ENCODE measurements at regions not wholly inside any gene's neighbourhood (a gene's known extent, or its start where the extent isn't known, plus 50 kb on each side); places are given as distances from the start of the nearest gene placed in this dataset.

- Histone ChIP-seq H3K4me3 (ENCODE audit: low read depth, low read length, poor library complexity, severe bottlenecking) (no peak overlapping the region), H3K9me3 (ENCODE audit: low read depth, low read length, poor library complexity, severe bottlenecking) (no peaks in the 10 kb centered on the region), H3K27ac (ENCODE audit: low read depth, low read length, poor library complexity, severe bottlenecking) (no peak overlapping the region), H3K27me3 (replicated peaks; ENCODE audit: insufficient read depth, low read depth, low read length, poor library complexity) (no peaks in the 10 kb centered on the region), H3K36me3 (ENCODE audit: insufficient read depth, low read length, poor library complexity, severe bottlenecking) (no peaks in the 10 kb centered on the region), H3K4me1 (ENCODE audit: insufficient read depth, low read length, poor library complexity, severe bottlenecking) (no peaks in the 10 kb centered on the region)
- CTCF ChIA-PET, result no interaction called here
- TF ChIP-seq CTCF (conservative IDR thresholded peaks at IDR 0.05; ENCODE audit: low read depth, low read length) (no peak), EZH2 (IDR thresholded peaks at IDR 0.05; ENCODE audit: borderline replicate concordance, low read depth, low read length, poor library complexity, severe bottlenecking) (no peak)
- POLR2A ChIA-PET (ENCODE audit: low non-redundant PET), result interaction anchor here (0.7 kb wide), 1 partner anchor 120 kb away, joined by 3 read pairs; no protein-coding TSS in a partner anchor
- no peak for DNase-seq (ENCODE audit: low spot score)
- intact Hi-C loops (cut with micrococcal nuclease; ENCODE audit: unreplicated experiment), result no loop called here
- BruUV-seq (replicated peaks), result no TSS peak
Measured at GRCh38 chr14:66378712-66379505, 107.3 kb upstream of the CCDC196 start.

- Histone ChIP-seq H3K4me3 (ENCODE audit: low read depth, low read length, poor library complexity, severe bottlenecking) (no peak overlapping the region), H3K27me3 (replicated peaks; ENCODE audit: insufficient read depth, low read depth, low read length, poor library complexity) (no peaks in the 10 kb centered on the region), H3K9me3 (ENCODE audit: low read depth, low read length, poor library complexity, severe bottlenecking) (no peaks in the 10 kb centered on the region), H3K36me3 (ENCODE audit: insufficient read depth, low read length, poor library complexity, severe bottlenecking) (no peaks in the 10 kb centered on the region), H3K4me1 (ENCODE audit: insufficient read depth, low read length, poor library complexity, severe bottlenecking) (no peaks in the 10 kb centered on the region), H3K27ac (ENCODE audit: low read depth, low read length, poor library complexity, severe bottlenecking) (no peak overlapping the region)
- ChIA-PET CTCF (no interaction called here), POLR2A (ENCODE audit: low non-redundant PET) (no interaction called here)
- intact Hi-C loops (cut with micrococcal nuclease; ENCODE audit: unreplicated experiment), result no loop called here
- DNase-seq (ENCODE audit: low spot score), result no peak
- no peak for TF ChIP-seq CTCF (conservative IDR thresholded peaks at IDR 0.05; ENCODE audit: low read depth, low read length)
- no peak for TF ChIP-seq EZH2 (IDR thresholded peaks at IDR 0.05; ENCODE audit: borderline replicate concordance, low read depth, low read length, poor library complexity, severe bottlenecking)
- no TSS peak for BruUV-seq (replicated peaks)
Measured at GRCh38 chr14:66380143-66380542, 106.0 kb upstream of the CCDC196 start.

GRCh38 chr14:66381755-66382154 lies 104.4 kb upstream of the CCDC196 start:
- H3K4me1 ChIP-seq (ENCODE audit: insufficient read depth, low read length, poor library complexity, severe bottlenecking), result no peaks in the 10 kb centered on the region
- intact Hi-C loops (cut with micrococcal nuclease; ENCODE audit: unreplicated experiment), result no loop called here
- no peak for DNase-seq (ENCODE audit: low spot score)
- no TSS peak for BruUV-seq (replicated peaks)
- no peak overlapping the region for H3K4me3 ChIP-seq (ENCODE audit: low read depth, low read length, poor library complexity, severe bottlenecking)
- no peaks in the 10 kb centered on the region for H3K27me3 ChIP-seq (replicated peaks; ENCODE audit: insufficient read depth, low read depth, low read length, poor library complexity)
- H3K9me3 ChIP-seq (ENCODE audit: low read depth, low read length, poor library complexity, severe bottlenecking), result no peaks in the 10 kb centered on the region
- ChIA-PET POLR2A (ENCODE audit: low non-redundant PET) (no interaction called here), CTCF (no interaction called here)
- H3K36me3 ChIP-seq (ENCODE audit: insufficient read depth, low read length, poor library complexity, severe bottlenecking), result no peaks in the 10 kb centered on the region
- H3K27ac ChIP-seq (ENCODE audit: low read depth, low read length, poor library complexity, severe bottlenecking), result no peak overlapping the region
- TF ChIP-seq CTCF (conservative IDR thresholded peaks at IDR 0.05; ENCODE audit: low read depth, low read length) (no peak), EZH2 (IDR thresholded peaks at IDR 0.05; ENCODE audit: borderline replicate concordance, low read depth, low read length, poor library complexity, severe bottlenecking) (no peak)
